ENCODE measurements at regions not wholly inside any gene's neighbourhood (a gene's known extent, or its start where the extent isn't known, plus 50 kb on each side); places are given as distances from the start of the nearest gene placed in this dataset.

DNA sequence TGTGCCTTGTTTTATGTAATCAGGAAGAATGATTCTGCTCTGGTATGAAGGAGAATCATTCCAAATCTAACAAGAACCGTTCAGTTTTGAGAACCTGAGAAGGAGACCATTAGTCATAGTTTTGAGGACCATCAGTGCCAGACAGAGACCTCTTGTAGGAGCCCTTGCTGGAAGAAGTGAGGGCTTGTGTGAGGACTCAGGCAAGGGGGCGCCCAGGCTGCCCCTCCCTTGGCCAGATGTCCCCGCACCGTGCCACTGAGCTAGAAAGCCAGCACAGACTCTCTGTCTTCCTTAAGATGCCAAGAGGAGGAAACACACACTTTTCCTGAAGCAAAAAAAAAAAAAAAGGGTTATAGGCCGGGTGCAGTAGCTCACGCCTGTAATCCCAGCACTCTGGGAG is 55.7 kb upstream of the SLC39A10 start:
- no peak for TF ChIP-seq RAD21 (IDR thresholded peaks at IDR 0.05; ENCODE audit: low read depth)
- TF ChIP-seq POLR2A (IDR thresholded peaks at IDR 0.05; ENCODE audit: borderline replicate concordance, extremely low read depth, insufficient read depth, insufficient read length), result no peak
- TF ChIP-seq, protein P1, sequence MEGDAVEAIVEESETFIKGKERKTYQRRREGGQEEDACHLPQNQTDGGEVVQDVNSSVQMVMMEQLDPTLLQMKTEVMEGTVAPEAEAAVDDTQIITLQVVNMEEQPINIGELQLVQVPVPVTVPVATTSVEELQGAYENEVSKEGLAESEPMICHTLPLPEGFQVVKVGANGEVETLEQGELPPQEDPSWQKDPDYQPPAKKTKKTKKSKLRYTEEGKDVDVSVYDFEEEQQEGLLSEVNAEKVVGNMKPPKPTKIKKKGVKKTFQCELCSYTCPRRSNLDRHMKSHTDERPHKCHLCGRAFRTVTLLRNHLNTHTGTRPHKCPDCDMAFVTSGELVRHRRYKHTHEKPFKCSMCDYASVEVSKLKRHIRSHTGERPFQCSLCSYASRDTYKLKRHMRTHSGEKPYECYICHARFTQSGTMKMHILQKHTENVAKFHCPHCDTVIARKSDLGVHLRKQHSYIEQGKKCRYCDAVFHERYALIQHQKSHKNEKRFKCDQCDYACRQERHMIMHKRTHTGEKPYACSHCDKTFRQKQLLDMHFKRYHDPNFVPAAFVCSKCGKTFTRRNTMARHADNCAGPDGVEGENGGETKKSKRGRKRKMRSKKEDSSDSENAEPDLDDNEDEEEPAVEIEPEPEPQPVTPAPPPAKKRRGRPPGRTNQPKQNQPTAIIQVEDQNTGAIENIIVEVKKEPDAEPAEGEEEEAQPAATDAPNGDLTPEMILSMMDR (IDR thresholded peaks at IDR 0.05 in 2 of 3, conservative IDR thresholded peaks at IDR 0.05 in 1 of 3; ENCODE audit: borderline replicate concordance in 1 of 3, insufficient read depth in 1 of 3, low read depth in 2 of 3, low read length in 2 of 3), result no peak
- TF ChIP-seq TCF7L2 (IDR thresholded peaks at IDR 0.05; ENCODE audit: borderline replicate concordance, extremely low read depth, insufficient read depth, insufficient read length), result no peak
- no peak for TF ChIP-seq ZFX (IDR thresholded peaks at IDR 0.05)
- no peak for TF ChIP-seq EZH2 (IDR thresholded peaks at IDR 0.05)
- TF ChIP-seq POLR2AphosphoS5 (IDR thresholded peaks at IDR 0.05; ENCODE audit: low read depth, low read length), result no peak
- TF ChIP-seq EZH2phosphoT487 (IDR thresholded peaks at IDR 0.05; ENCODE audit: borderline replicate concordance), result no peak
- TF ChIP-seq EGR1 (IDR thresholded peaks at IDR 0.05; ENCODE audit: low read depth), result no peak

Measured in HCT116 (cell line).